ENCODE measurements at regions not wholly inside any gene's neighbourhood (a gene's known extent, or its start where the extent isn't known, plus 50 kb on each side); places are given as distances from the start of the nearest gene placed in this dataset.

- intact Hi-C loops (cut with micrococcal nuclease) = no loop called here
- H3K27ac ChIP-seq (ENCODE audit: low read length) = no peak overlapping the region
- 59% methylated on average over 11 of the region's 11 CpGs for WGBS (ENCODE audit: insufficient coverage)
- no peak for ATAC-seq
- H3K9me3 Mint-ChIP-seq = peaks cover 0 to 2% of the 10 kb centered on the region in 2 donors
- peaks cover 2% of the 10 kb centered on the region for H3K27me3 ChIP-seq (ENCODE audit: control insufficient read depth, insufficient read depth, low read length)
- no peak for DNase-seq
- H3K4me1 ChIP-seq (ENCODE audit: control insufficient read depth, insufficient read depth, low read length) = peaks cover 12% of the 10 kb centered on the region
- peaks cover 9 to 23% of the 10 kb centered on the region in 2 donors for H3K4me1 Mint-ChIP-seq
- H3K36me3 Mint-ChIP-seq = no peaks in the 10 kb centered on the region
- H3K36me3 ChIP-seq (ENCODE audit: control insufficient read depth, insufficient read depth, low read length) = no peaks in the 10 kb centered on the region
- H3K4me3 Mint-ChIP-seq = no peak overlapping the region
- peaks cover 7 to 8% of the 10 kb centered on the region in 2 donors for H3K27me3 Mint-ChIP-seq (ENCODE audit: low read depth in 2 of 2)
- TF ChIP-seq, protein P1, sequence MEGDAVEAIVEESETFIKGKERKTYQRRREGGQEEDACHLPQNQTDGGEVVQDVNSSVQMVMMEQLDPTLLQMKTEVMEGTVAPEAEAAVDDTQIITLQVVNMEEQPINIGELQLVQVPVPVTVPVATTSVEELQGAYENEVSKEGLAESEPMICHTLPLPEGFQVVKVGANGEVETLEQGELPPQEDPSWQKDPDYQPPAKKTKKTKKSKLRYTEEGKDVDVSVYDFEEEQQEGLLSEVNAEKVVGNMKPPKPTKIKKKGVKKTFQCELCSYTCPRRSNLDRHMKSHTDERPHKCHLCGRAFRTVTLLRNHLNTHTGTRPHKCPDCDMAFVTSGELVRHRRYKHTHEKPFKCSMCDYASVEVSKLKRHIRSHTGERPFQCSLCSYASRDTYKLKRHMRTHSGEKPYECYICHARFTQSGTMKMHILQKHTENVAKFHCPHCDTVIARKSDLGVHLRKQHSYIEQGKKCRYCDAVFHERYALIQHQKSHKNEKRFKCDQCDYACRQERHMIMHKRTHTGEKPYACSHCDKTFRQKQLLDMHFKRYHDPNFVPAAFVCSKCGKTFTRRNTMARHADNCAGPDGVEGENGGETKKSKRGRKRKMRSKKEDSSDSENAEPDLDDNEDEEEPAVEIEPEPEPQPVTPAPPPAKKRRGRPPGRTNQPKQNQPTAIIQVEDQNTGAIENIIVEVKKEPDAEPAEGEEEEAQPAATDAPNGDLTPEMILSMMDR (IDR thresholded peaks at IDR 0.05) = no peak
- H3K9me3 ChIP-seq (ENCODE audit: control insufficient read depth, insufficient read depth, low read length) = no peaks in the 10 kb centered on the region
- H3K4me3 ChIP-seq (ENCODE audit: low read length) = no peak overlapping the region
- H3K27ac Mint-ChIP-seq = no peak overlapping the region
Measured at GRCh38 chr21:35206141-35207125, 157.3 kb upstream of the RUNX1 start.

- Histone ChIP-seq H3K9me3 (ENCODE audit: control insufficient read depth, insufficient read depth, low read length) (no peaks in the 10 kb centered on the region), H3K4me1 (ENCODE audit: control insufficient read depth, insufficient read depth, low read length) (peaks cover 12% of the 10 kb centered on the region), H3K27ac (ENCODE audit: low read length) (no peak overlapping the region), H3K4me3 (ENCODE audit: low read length) (peak overlapping the region; percentile 19), H3K36me3 (ENCODE audit: control insufficient read depth, insufficient read depth, low read length) (no peaks in the 10 kb centered on the region), H3K27me3 (ENCODE audit: control insufficient read depth, insufficient read depth, low read length) (peaks cover 2% of the 10 kb centered on the region)
- H3K27ac Mint-ChIP-seq = peak overlapping the region in 1 of 2 donors; percentile 71
- peak in 2 of 3 donors; percentile 32 to 44 for ATAC-seq
- peak overlapping the region; percentile 87 for H3K4me3 Mint-ChIP-seq
- no peaks in the 10 kb centered on the region for H3K9me3 Mint-ChIP-seq
- WGBS (ENCODE audit: insufficient coverage) = 6% methylated on average over 13 of the region's 19 CpGs
- intact Hi-C loops (cut with micrococcal nuclease) = no loop called here
- no peaks in the 10 kb centered on the region for H3K36me3 Mint-ChIP-seq
- TF ChIP-seq, protein P1 (IDR thresholded peaks at IDR 0.05) = no peak
- DNase-seq = peak in 1 of 2 donors; percentile 24
- peaks cover 9 to 23% of the 10 kb centered on the region in 2 donors for H3K4me1 Mint-ChIP-seq
- H3K27me3 Mint-ChIP-seq (ENCODE audit: low read depth in 2 of 2) = peaks cover 7 to 8% of the 10 kb centered on the region in 2 donors
Measured at GRCh38 chr21:35204850-35205541, 155.9 kb upstream of the RUNX1 start.

DNA sequence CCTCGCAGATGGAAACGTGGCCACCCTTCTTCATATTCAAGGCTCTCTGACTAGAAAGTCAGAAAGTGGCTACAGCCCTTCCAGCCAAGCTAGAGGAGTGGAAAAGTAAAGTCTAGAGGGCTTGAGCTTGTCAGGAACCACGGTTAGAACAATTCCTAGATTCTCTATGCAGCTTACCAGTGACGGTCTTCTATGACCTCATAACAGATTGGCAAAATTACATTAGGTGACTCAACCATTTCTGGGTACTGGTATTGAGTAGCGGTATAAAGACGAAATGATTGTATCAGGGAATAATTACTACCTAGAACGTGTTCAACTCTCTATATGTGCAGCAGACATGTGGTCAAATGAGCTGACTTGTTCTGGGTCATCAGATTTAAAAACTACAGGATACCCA is 155.0 kb upstream of the RUNX1 start:
- peaks cover 2% of the 10 kb centered on the region for H3K27me3 ChIP-seq (ENCODE audit: control insufficient read depth, insufficient read depth, low read length)
- no peak for DNase-seq
- no peak for ATAC-seq
- intact Hi-C loops (cut with micrococcal nuclease) = no loop called here
- H3K4me3 Mint-ChIP-seq = peak overlapping the region; percentile 87
- H3K4me1 ChIP-seq (ENCODE audit: control insufficient read depth, insufficient read depth, low read length) = peaks cover 12% of the 10 kb centered on the region
- no peak overlapping the region for H3K4me3 ChIP-seq (ENCODE audit: low read length)
- H3K36me3 Mint-ChIP-seq = no peaks in the 10 kb centered on the region
- no peaks in the 10 kb centered on the region for H3K9me3 Mint-ChIP-seq
- H3K27me3 Mint-ChIP-seq (ENCODE audit: low read depth in 2 of 2) = peaks cover 7 to 8% of the 10 kb centered on the region in 2 donors
- 97% methylated on average over 7 of the region's 7 CpGs for WGBS (ENCODE audit: insufficient coverage)
- no peaks in the 10 kb centered on the region for H3K36me3 ChIP-seq (ENCODE audit: control insufficient read depth, insufficient read depth, low read length)
- no peaks in the 10 kb centered on the region for H3K9me3 ChIP-seq (ENCODE audit: control insufficient read depth, insufficient read depth, low read length)
- peaks cover 9 to 23% of the 10 kb centered on the region in 2 donors for H3K4me1 Mint-ChIP-seq
- no peak overlapping the region for H3K27ac Mint-ChIP-seq
- no peak overlapping the region for H3K27ac ChIP-seq (ENCODE audit: low read length)
- TF ChIP-seq, protein P1 (IDR thresholded peaks at IDR 0.05) = no peak

Measured in natural killer cell (primary cell).